ENCODE measurements at regions not wholly inside any gene's neighbourhood (a gene's known extent, or its start where the extent isn't known, plus 50 kb on each side); places are given as distances from the start of the nearest gene placed in this dataset.

DNA sequence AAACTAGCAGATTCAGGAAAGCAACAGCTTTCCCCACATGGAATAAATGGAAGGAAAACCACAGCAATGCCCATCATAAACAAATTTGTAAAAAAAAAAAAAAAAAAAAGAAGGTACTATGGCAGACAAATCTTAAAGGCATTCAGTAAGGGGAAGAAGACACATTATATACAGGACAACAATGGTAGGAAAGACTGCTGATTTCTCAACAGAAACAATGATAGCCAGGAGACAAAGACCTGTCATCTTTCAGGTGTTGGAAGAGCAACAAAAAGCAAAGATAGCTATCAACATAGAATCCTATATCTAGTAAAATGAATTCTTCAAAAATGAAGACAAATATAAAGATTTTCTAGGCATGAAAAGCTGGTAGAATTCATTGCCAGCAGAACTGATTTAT lies 65.9 kb downstream of the KCNJ2 start (continued):
- no peak for TF ChIP-seq ASH2L (IDR thresholded peaks at IDR 0.05; ENCODE audit: low read length)

DNA sequence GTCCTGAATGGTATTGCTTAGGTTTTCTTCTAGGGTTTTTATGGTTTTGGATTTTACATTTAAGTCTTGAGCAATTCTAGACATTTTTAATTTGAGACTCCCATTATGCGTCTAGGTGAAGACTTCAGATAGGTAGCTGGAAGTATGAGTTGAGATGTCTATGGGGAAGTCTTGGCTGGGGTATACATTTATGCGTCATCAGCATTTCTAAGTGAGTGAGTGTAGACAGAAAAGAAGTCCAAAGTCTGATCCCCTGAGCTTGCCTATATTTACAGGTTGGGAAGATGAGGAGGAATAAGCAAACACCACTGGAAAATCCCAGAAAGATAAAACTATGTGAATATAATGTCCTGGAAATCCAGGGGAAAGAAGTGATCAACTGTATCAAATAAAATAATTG lies 68.9 kb downstream of the KCNJ2 start:
- H3K79me2 ChIP-seq (ENCODE audit: control insufficient read depth in 1 of 2, insufficient read depth in 2 of 2, low read length in 2 of 2): no peaks in the 10 kb centered on the region
- no peak overlapping the region for H3K14ac ChIP-seq (ENCODE audit: insufficient read length)
- H3K79me1 ChIP-seq (ENCODE audit: low read depth, low read length): no peaks in the 10 kb centered on the region
- H4K5ac ChIP-seq (ENCODE audit: insufficient read length, low read depth, low read length): no peak overlapping the region
- no peaks in the 10 kb centered on the region for H3K27me3 ChIP-seq (replicated peaks in 1 of 4; ENCODE audit: control insufficient read depth in 3 of 4, extremely low read depth in 1 of 4, insufficient read depth in 3 of 4, low read length in 3 of 4)
- no peak overlapping the region for H3K23ac ChIP-seq (ENCODE audit: insufficient read length)
- H3K56ac ChIP-seq (replicated peaks; ENCODE audit: insufficient read length, low read depth, low read length): no peak overlapping the region
- H3K4ac ChIP-seq (replicated peaks; ENCODE audit: insufficient read length, low read depth, low read length): no peak overlapping the region
- no peaks in the 10 kb centered on the region for H3K23me2 ChIP-seq (ENCODE audit: low read depth, low read length)
- H3K9ac ChIP-seq (replicated peaks in 1 of 4; ENCODE audit: extremely low read depth in 1 of 4, low read depth in 3 of 4, low read length in 3 of 4): no peak overlapping the region
- no peak for FAIRE-seq
- no peaks in the 10 kb centered on the region for H4K20me1 ChIP-seq (replicated peaks in 1 of 2; ENCODE audit: control insufficient read depth in 1 of 2, insufficient read depth in 2 of 2, low read length in 2 of 2)
- no peak overlapping the region for H2AFZ ChIP-seq (ENCODE audit: low read length)
- no peak overlapping the region for H2BK20ac ChIP-seq (ENCODE audit: low read length)
- ChIA-PET POLR2A (ENCODE audit: partially characterized antibody) (no interaction called here), CTCF (ENCODE audit: partially characterized antibody) (interaction anchor here (1.3 kb wide), 1 partner anchor 12 kb away, joined by 3 read pairs; no protein-coding TSS in a partner anchor)
- WGBS, 2 experiments (ENCODE audit: extremely low coverage in 1 of 2, insufficient coverage in 1 of 2, insufficient read length in 1 of 2, insufficient replicate concordance in 2 of 2, low coverage in 1 of 2, low lambda C conversion rate in 2 of 2, missing lambda C conversion rate in 1 of 2): 96% methylated on average over 2 of the region's 2 CpGs; no CpG with 5 or more reads in 1 of the 2 experiments
- H3K9me3 ChIP-seq (ENCODE audit: insufficient read depth in 2 of 2, low read depth in 1 of 2, low read length in 1 of 2): no peaks in the 10 kb centered on the region
- H2BK5ac ChIP-seq (ENCODE audit: low read depth, low read length): no peak overlapping the region
- no peak overlapping the region for H2AK5ac ChIP-seq (ENCODE audit: low read depth, low read length)
- H4K91ac ChIP-seq (replicated peaks; ENCODE audit: insufficient read length, low read length): no peak overlapping the region
- H2BK12ac ChIP-seq (ENCODE audit: low read depth, low read length): no peak overlapping the region
- H3K4me3 ChIP-seq (ENCODE audit: extremely low read depth in 1 of 4, insufficient read depth in 2 of 4, low read depth in 3 of 4, low read length in 4 of 4): no peak overlapping the region
- no peak overlapping the region for H2BK120ac ChIP-seq (replicated peaks; ENCODE audit: low read depth, low read length)
- no peaks in the 10 kb centered on the region for H3K36me3 ChIP-seq (ENCODE audit: control insufficient read depth in 2 of 4, insufficient read depth in 4 of 4, low read length in 3 of 4)
- H3K4me2 ChIP-seq (ENCODE audit: insufficient read depth in 1 of 2, low read depth in 2 of 2, low read length in 2 of 2): no peak overlapping the region
- no peak overlapping the region for H4K8ac ChIP-seq (ENCODE audit: extremely low read depth, insufficient read depth, low read length)
- no peak overlapping the region for H3K27ac ChIP-seq (ENCODE audit: low read depth, low read length)
- no peaks in the 10 kb centered on the region for H3K4me1 ChIP-seq (replicated peaks in 1 of 4; ENCODE audit: control insufficient read depth in 3 of 4, insufficient read depth in 4 of 4, low read length in 3 of 4)
- no peak overlapping the region for H2BK15ac ChIP-seq (ENCODE audit: low read length)
- no peak overlapping the region for H3K18ac ChIP-seq (ENCODE audit: extremely low read depth, low read length)
- no peak for DNase-seq (ENCODE audit: low read depth in 1 of 2, low spot score in 2 of 2)
- TF ChIP-seq HDAC6 (IDR thresholded peaks at IDR 0.05; ENCODE audit: low read depth, low read length) (no peak), KDM1A (IDR thresholded peaks at IDR 0.05; ENCODE audit: borderline replicate concordance, low read length) (no peak), CBX8 (IDR thresholded peaks at IDR 0.05; ENCODE audit: borderline replicate concordance, low read depth, low read length) (no peak), EZH2 (IDR thresholded peaks at IDR 0.05; ENCODE audit: low read depth, low read length, severe bottlenecking) (no peak), SUZ12 (IDR thresholded peaks at IDR 0.05; ENCODE audit: low read length) (no peak), TEAD4 (IDR thresholded peaks at IDR 0.05; ENCODE audit: low read depth, low read length) (no peak), JUN (IDR thresholded peaks at IDR 0.05; ENCODE audit: low read depth, low read length) (no peak), GABPA (IDR thresholded peaks at IDR 0.05; ENCODE audit: borderline replicate concordance, insufficient read depth, low read length) (no peak), POLR2AphosphoS5 (IDR thresholded peaks at IDR 0.05; ENCODE audit: low read depth, low read length) (no peak), CREB1 (IDR thresholded peaks at IDR 0.05) (no peak), GTF2F1 (IDR thresholded peaks at IDR 0.05; ENCODE audit: borderline replicate concordance, low read depth, low read length) (no peak)
